Right cardiac atrium (tissue), 5 donors: ENCODE measurements at regions not wholly inside any gene's neighbourhood (a gene's known extent, or its start where the extent isn't known, plus 50 kb on each side); places are given as distances from the start of the nearest gene placed in this dataset.

Experiments used
- ATAC-seq, 2 donors: fragments of 200-7000 bp; cut with Tn5 transposase; one replicate each; pipeline versions ENCODE4 v1.8.0 to v1.9.1; 2020; ENCODE audit warnings: moderate library complexity in 2 of 2, mild to moderate bottlenecking in 1 of 2
- DNase-seq, 3 donors: peaks; one replicate each; pipeline ENCODE4 v3.0.0-alpha.2; 2020
- H3K27ac ChIP-seq: one replicate; pipeline ENCODE4 v1.5.1; 2013; ENCODE audit warnings: mild to moderate bottlenecking, low read length, control low read depth, moderate library complexity
- H3K27me3 ChIP-seq: one replicate; pipeline ENCODE4 v1.6.1; 2013; ENCODE audit not compliant: control insufficient read depth, insufficient read depth
- H3K4me1 ChIP-seq: one replicate; pipeline ENCODE4 v1.6.1; 2013; ENCODE audit warnings: low read length; ENCODE audit not compliant: control insufficient read depth, insufficient read depth
- H3K4me3 ChIP-seq: one replicate; pipeline ENCODE4 v1.5.1; 2013; ENCODE audit warnings: low read length, control low read depth
- H3K9me3 ChIP-seq: one replicate; pipeline ENCODE4 v1.6.1; 2013; ENCODE audit warnings: low read length; ENCODE audit not compliant: control insufficient read depth
- WGBS: extraction: QIAGEN DNeasy Blood & Tissue Kit; methylation state at CpG from one replicate; pipeline ENCODE4 v1.1.7; 2013; 5-methylcytosine and 5-hydroxymethylcytosine counted together
- intact Hi-C, 4 donors: fragments of 100-400 bp; cut with DNase I; formaldehyde crosslinking; loops; one replicate each; pipeline versions ENCODE4 v1.11.0 to v1.14.0; 2022 to 2023
- donor health status: healthy with polysubstance abuse.
- donor health status: DM: no; HTN: yes; CAD: no.
- donor health status: DM: no; HTN: no; CAD: no.
- donor health status: DM: no; HTN: yes; CAD: no; lungs with severe emphysema.
- donor health status: DM: yes; HTN: yes; CAD: no.

DNA sequence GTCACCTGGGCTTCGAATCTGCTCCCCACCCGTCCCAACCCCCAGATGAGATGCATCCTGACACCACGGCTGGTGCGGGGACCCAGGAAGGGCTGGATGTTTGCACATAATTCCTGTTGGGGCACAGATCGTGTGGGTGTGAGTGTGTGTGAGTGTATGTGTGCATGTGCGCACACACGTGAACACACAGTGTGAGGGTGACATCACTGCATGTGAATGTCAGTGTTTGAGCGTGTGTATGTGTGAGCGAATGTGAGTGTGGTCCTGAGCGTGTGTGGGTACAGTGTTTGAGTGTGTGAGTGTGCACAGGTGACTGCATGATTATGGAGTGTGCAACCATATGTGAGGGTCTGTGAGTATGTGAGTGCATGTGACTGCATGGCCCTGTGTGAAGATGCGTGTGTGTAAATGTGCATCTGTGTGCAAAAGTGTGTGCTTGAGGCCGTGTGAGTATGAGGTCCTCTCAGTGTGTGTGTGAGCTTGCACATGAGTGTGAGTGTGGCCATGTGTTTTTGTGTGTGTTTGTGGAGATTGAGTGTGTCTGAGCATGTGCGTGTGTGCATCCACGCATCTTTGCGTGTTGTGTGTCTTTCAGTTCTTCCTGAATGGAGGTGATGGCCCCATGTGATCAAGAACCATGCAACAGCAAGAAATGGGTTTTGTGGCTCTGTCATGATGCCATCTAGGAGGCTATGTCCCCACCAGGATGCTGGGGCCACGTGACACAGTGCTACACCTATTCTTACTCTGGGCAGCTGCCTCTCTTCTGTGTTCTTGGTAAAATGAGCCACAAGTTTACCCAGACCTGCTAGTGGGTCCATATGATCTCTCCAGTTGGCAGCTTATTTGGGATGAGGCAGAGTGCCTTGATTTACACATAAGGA lies 70.5 kb upstream of the GCSH start:
- DNase-seq (no peak), ATAC-seq (no peak)
- 80% methylated on average over 16 of the region's 16 CpGs for WGBS
- Histone ChIP-seq H3K9me3 (no peaks in the 10 kb centered on the region), H3K27me3 (no peaks in the 10 kb centered on the region), H3K27ac (no peak overlapping the region), H3K4me3 (no peak overlapping the region), H3K4me1 (no peaks in the 10 kb centered on the region)
- intact Hi-C loops = no loop called here

DNA sequence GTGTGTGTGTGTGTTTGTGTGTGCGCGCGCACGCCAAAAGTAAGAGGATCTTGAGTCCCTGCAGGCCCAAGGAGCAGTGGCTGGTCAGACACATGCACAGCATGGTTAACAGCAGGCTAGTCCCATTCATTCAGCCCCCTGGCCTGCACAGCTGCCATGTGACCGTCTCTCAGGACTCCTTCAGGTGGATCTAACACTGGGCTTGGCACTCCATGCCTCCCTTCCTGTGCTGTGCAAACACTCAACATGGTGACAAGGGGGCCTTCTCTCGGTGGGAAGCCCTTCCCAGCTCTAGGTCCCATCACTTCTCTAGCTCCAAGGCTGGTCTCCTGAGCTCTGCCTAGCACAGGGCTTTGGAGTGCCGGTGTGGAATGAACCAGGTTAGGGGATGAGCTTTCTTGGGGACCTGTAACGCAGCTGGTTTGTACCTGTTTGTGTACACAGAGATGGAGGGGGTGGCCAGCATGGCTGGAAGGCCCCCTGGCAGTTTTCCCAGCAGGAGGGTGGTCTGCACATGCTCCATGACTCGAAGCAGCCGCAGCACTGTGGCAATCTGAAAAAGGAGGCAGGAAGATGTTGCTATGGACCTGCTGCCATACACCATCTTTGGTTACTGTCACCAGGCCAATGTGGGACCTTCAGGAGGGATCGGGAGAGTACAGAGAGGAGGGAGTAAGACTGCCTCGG lies 69.4 kb upstream of the GCSH start:
- Histone ChIP-seq H3K4me1 (no peaks in the 10 kb centered on the region), H3K4me3 (no peak overlapping the region), H3K27me3 (no peaks in the 10 kb centered on the region), H3K27ac (no peak overlapping the region), H3K9me3 (no peaks in the 10 kb centered on the region)
- intact Hi-C loops = no loop called here
- WGBS = 71% methylated on average over 12 of the region's 12 CpGs
- ATAC-seq = no peak
- no peak for DNase-seq

DNA sequence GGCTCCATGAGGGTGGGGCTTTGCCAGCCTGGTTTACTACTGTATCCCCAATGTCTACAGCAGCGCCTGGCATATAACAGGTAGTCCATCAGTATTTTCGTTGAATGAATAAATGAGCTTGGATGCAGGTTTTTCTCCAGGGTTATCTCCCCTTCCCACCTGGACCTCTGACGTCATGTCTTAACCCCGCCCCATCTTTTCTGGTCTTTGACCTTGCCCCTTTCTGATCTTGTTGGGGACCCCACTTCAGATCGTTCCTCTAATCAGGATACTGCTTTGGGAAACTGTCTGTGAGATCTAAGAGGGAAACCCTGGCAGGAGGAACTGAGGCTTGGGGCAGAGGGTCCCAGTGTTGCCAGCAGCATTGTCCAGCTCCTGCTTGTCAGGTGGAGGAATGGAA lies 68.8 kb upstream of the GCSH start:
- WGBS = 82% methylated on average over 5 of the region's 5 CpGs
- Histone ChIP-seq H3K27ac (no peak overlapping the region), H3K4me3 (no peak overlapping the region), H3K27me3 (no peaks in the 10 kb centered on the region), H3K9me3 (no peaks in the 10 kb centered on the region), H3K4me1 (no peaks in the 10 kb centered on the region)
- intact Hi-C loops = no loop called here
- no peak for DNase-seq
- ATAC-seq = no peak

DNA sequence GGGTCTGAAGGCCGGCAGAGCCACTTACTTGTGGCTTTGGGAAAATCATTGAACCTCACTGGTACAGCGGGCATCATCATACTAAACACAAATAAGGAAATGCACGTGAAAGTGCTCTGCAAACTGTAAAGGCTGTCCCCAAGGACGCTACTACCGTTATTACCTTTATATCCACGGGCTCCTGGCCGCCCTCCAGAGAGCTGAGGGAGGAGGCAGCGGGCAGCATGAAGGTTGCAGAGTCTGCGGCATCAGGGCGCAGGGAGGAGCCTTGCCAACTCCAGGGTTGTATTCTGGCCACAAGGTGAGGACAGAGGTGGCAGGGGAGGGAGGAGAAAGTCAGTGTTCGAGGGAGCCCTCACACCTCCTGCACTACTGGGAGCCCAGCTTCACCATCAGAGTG lies 68.3 kb upstream of the GCSH start:
- H3K9me3 ChIP-seq = no peaks in the 10 kb centered on the region
- no peak overlapping the region for H3K4me3 ChIP-seq
- H3K27me3 ChIP-seq = no peaks in the 10 kb centered on the region
- H3K27ac ChIP-seq = no peak overlapping the region
- no peaks in the 10 kb centered on the region for H3K4me1 ChIP-seq
- DNase-seq (no peak), ATAC-seq (no peak)
- intact Hi-C loops = no loop called here
- 79% methylated on average over 11 of the region's 11 CpGs for WGBS

DNA sequence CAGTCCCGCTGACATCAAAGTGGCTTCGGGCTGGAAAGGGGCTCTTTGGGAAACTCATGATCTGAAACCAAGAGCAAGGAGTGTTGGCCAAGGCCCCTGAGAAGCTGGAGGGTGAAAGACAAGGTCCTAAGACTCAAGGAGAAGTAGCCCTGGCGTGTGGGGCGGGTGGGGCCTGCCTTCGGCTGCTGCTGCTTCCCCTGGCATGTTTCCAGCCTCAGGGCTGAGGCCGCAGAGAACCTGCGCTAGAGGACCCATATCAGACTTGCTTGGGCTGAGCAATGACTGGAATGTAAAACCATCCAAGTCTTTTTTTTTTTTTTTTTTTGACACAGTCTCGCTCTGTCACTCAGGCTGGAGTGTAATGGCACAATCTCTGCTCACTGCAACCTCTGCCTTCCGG lies 67.5 kb upstream of the GCSH start:
- WGBS = 48% methylated on average over 9 of the region's 9 CpGs
- no peaks in the 10 kb centered on the region for H3K27me3 ChIP-seq
- H3K4me1 ChIP-seq = no peaks in the 10 kb centered on the region
- no peak for ATAC-seq
- no peak overlapping the region for H3K4me3 ChIP-seq
- no peaks in the 10 kb centered on the region for H3K9me3 ChIP-seq
- intact Hi-C loops = no loop called here
- no peak for DNase-seq
- no peak overlapping the region for H3K27ac ChIP-seq

DNA sequence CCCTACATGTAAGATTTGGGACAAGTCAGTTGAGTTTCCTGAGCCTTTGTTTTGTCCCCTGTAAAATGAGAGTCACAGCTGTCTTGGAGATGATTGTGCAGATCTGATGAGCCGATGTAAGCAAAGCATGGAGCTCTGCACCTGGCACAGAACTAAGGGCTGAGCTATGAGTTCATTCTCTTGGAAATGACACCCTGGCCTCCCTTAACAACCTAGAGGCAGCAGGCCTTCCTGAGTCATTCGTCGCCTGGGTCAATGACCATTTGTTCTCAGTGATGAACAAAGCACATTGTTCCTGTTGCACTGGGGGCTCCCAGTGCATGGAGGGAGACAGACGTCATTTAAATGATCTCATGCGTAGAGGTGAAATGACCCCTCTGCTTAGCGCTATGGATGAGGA lies 62.8 kb upstream of the GCSH start:
- Histone ChIP-seq H3K4me3 (no peak overlapping the region), H3K27me3 (no peaks in the 10 kb centered on the region), H3K4me1 (no peaks in the 10 kb centered on the region), H3K9me3 (no peaks in the 10 kb centered on the region), H3K27ac (no peak overlapping the region)
- 68% methylated on average over 6 of the region's 6 CpGs for WGBS
- ATAC-seq (no peak), DNase-seq (no peak)
- intact Hi-C loops = no loop called here

DNA sequence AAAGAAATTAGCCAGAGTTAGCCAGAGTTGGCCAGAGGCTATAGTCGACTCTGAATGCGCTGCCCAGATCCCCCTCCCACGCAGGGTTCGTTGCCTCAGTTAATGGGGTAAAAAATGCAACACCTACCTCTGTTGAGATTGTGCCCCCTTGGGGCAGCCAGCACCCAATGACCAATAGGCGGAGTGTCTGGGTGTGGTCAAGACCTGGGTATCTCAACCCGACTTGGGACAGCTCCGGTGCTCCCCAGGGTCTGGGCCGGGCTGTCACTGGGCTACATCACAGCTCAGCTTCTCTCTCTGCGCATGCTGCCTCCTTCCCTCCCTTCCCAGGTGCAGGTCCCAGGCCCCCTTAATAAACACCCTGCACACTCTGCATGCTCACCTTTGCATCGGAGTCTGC lies 59.6 kb upstream of the GCSH start:
- Histone ChIP-seq H3K4me3 (no peak overlapping the region), H3K4me1 (no peaks in the 10 kb centered on the region), H3K27ac (no peak overlapping the region), H3K27me3 (no peaks in the 10 kb centered on the region), H3K9me3 (no peaks in the 10 kb centered on the region)
- ATAC-seq = no peak
- no peak for DNase-seq
- WGBS = 71% methylated on average over 10 of the region's 10 CpGs
- intact Hi-C loops = no loop called here

DNA sequence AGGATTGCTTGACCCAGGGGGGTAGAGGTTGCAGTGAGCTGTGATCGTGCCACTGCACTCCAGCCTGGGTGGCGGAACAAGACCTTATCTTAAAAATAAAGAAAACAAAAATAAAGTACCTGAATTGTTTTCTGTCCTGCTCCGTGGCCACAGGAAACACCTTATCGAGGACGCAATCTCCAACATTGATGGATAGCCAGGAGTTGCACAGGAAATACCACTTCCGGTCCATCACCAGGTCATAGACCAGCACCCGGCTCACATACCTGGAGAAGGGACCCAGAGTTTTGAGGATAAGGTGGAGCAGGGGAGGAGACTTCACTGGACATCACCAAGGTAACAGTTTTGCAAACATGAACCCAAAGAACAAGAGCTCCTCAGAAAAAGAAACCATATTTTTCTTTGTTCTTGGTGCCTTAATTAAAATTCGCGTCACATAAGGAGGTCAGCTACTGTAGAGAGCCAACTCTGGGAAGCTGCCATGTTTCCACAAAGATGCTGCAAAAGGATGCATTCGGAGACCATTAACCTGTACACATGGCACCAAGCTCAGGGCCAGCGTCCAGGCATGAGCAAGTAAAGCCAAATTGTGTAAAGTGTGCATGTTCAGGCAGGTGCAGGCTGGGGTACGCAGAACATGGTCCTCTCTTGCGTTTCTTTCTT lies 55.6 kb upstream of the GCSH start:
- no peak overlapping the region for H3K4me3 ChIP-seq
- H3K27ac ChIP-seq = no peak overlapping the region
- H3K4me1 ChIP-seq = no peaks in the 10 kb centered on the region
- no peaks in the 10 kb centered on the region for H3K9me3 ChIP-seq
- 51% methylated on average over 13 of the region's 13 CpGs for WGBS
- no peak for ATAC-seq
- no peaks in the 10 kb centered on the region for H3K27me3 ChIP-seq
- no peak for DNase-seq
- intact Hi-C loops = no loop called here

DNA sequence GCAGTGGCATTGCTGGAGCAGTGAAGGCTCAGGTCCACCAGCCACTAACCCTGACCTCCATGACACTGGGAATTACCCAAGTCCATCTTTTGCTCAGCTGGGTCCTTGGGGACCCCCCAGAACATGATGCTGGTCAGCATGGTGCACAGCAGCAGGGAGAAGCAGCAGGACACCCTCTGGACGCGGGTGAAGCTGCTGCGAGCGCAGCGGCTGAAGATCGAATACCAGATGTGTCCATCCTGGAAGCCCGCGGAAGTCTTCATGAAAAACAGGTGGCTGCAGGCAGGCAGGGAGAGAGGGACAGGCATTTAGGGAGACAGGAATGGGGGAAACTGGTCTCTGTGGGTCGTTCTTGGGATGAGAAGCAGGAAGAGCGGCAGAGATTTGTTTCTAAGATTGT lies 53.4 kb upstream of the GCSH start:
- ATAC-seq = no peak
- Histone ChIP-seq H3K4me1 (no peaks in the 10 kb centered on the region), H3K27me3 (no peaks in the 10 kb centered on the region), H3K27ac (no peak overlapping the region), H3K9me3 (no peaks in the 10 kb centered on the region), H3K4me3 (no peak overlapping the region)
- 81% methylated on average over 10 of the region's 10 CpGs for WGBS
- DNase-seq = no peak
- intact Hi-C loops = no loop called here

DNA sequence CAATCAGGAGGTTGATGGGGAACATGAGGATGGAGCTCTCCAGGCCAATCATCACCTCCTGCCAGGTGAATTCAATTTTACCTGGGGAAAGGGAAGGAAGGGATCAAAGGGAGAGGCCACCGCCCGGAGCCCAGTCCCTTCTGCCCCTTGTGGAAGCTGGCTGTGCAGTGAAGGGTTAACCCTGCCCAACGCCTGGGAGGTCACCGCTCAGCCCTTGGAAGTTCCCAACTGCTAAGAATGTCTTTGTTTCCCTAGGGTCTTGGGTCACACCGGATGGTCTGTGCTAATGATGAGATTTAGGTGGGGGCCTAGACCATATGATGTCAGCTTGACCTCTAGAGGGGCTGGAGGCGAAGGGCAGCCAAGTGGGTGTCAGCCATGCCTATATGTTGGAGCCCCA lies 52.1 kb upstream of the GCSH start:
- Histone ChIP-seq H3K4me1 (no peaks in the 10 kb centered on the region), H3K9me3 (no peaks in the 10 kb centered on the region), H3K4me3 (no peak overlapping the region), H3K27me3 (no peaks in the 10 kb centered on the region), H3K27ac (no peak overlapping the region)
- ATAC-seq = no peak
- intact Hi-C loops = no loop called here
- no peak for DNase-seq
- 55% methylated on average over 6 of the region's 6 CpGs for WGBS
